Gastrocnemius medialis (tissue), 4 donors: ENCODE measurements at regions not wholly inside any gene's neighbourhood (a gene's known extent, or its start where the extent isn't known, plus 50 kb on each side); places are given as distances from the start of the nearest gene placed in this dataset.

Experiments
- CTCF ChIP-seq, 5 experiments: fragments of 450-650 bp in 3 of 5; fragments of 200-600 bp in 2 of 5; sonication (generic) in 2 of 5; IDR thresholded peaks in 4 of 5; conservative IDR thresholded peaks in 1 of 5; 1 replicate in 4 of 5; 2 replicates in 1 of 5; pipeline ENCODE4 v1.5.1; 2016 to 2019; ENCODE audit warnings: antibody characterized with exemption in 5 of 5, mild to moderate bottlenecking in 3 of 5, moderate library complexity in 3 of 5
- POLR2A ChIP-seq, 2 donors: fragments of 450-650 bp; IDR thresholded peaks; one replicate each; pipeline ENCODE4 v1.6.1; 2017; ENCODE audit warnings: antibody characterized with exemption in 2 of 2, mild to moderate bottlenecking in 2 of 2, moderate library complexity in 2 of 2

- TF ChIP-seq CTCF (IDR thresholded peaks at IDR 0.05 in 4 of 5, conservative IDR thresholded peaks at IDR 0.05 in 1 of 5) (no peak), POLR2A (IDR thresholded peaks at IDR 0.05) (no peak)
These were observed 182.5 kb upstream of the OSR1 start for GRCh38 chr2:19540739-19541525.
